SK-N-SH treated with all-trans-retinoic acid at 6 μM for 48 hours (cell line): ENCODE measurements at regions not wholly inside any gene's neighbourhood (a gene's known extent, or its start where the extent isn't known, plus 50 kb on each side); places are given as distances from the start of the nearest gene placed in this dataset.

ENCODE experiments used
- ATAC-seq: fragments of 200-7000 bp; cut with Tn5 transposase; 3 replicates; pipeline ENCODE4 v1.9.1; 2020; ENCODE audit warnings: mild to moderate bottlenecking, moderate library complexity
- ARNTL ChIP-seq: fragments of 450-650 bp; formaldehyde crosslinking; IDR thresholded peaks from 2 replicates; pipeline ENCODE4 v1.5.0; 2020; ENCODE audit warnings: low read depth, mild to moderate bottlenecking, moderate library complexity, borderline replicate concordance
- BACH2 ChIP-seq: fragments of 250-450 bp; sonication (Bioruptor Pico); IDR thresholded peaks from 2 replicates; pipeline ENCODE4 v1.9.0; 2021; ENCODE audit warnings: mild to moderate bottlenecking, borderline replicate concordance
- CREB5 ChIP-seq: fragments of 250-450 bp; sonication (Bioruptor Pico); IDR thresholded peaks from 2 replicates; pipeline ENCODE4 v1.5.1; 2020; ENCODE audit warnings: low read depth, mild to moderate bottlenecking, moderate library complexity
- CSDC2 ChIP-seq: fragments of 250-450 bp; sonication (Bioruptor Pico); IDR thresholded peaks from 2 replicates; pipeline ENCODE4 v1.5.0; 2020; ENCODE audit warnings: mild to moderate bottlenecking, moderate library complexity
- ISL1 ChIP-seq: fragments of 250-450 bp; sonication (Bioruptor Pico); IDR thresholded peaks from 2 replicates; pipeline ENCODE4 v2.1.2; 2022; ENCODE audit warnings: mild to moderate bottlenecking, moderate library complexity
- PATZ1 ChIP-seq: fragments of 250-450 bp; sonication (Bioruptor Pico); IDR thresholded peaks from 2 replicates; pipeline ENCODE4 v1.8.0; 2020; ENCODE audit warnings: mild to moderate bottlenecking, moderate library complexity, borderline replicate concordance
- PPARA ChIP-seq: fragments of 250-450 bp; sonication (Bioruptor Pico); IDR thresholded peaks from 2 replicates; pipeline ENCODE4 v1.5.0; 2020; ENCODE audit warnings: mild to moderate bottlenecking, borderline replicate concordance
- RARB ChIP-seq: fragments of 250-450 bp; sonication (Bioruptor Pico); IDR thresholded peaks from 2 replicates; pipeline ENCODE4 v1.8.0; 2021; ENCODE audit warnings: mild to moderate bottlenecking, moderate library complexity
- TOX ChIP-seq: fragments of 250-450 bp; sonication (Bioruptor Pico); IDR thresholded peaks from 2 replicates; pipeline ENCODE4 v1.8.0; 2021; ENCODE audit warnings: mild to moderate bottlenecking, moderate library complexity, borderline replicate concordance
- TSHZ2 ChIP-seq: fragments of 250-450 bp; sonication (Bioruptor Pico); IDR thresholded peaks from 2 replicates; pipeline ENCODE4 v1.5.0; 2020; ENCODE audit warnings: mild to moderate bottlenecking, moderate library complexity
- ZC3H10 ChIP-seq: fragments of 250-450 bp; sonication (Bioruptor Pico); IDR thresholded peaks from 2 replicates; pipeline ENCODE4 v1.5.1; 2021; ENCODE audit warnings: mild to moderate bottlenecking, moderate library complexity
- ZFP30 ChIP-seq: fragments of 450-650 bp; formaldehyde crosslinking; IDR thresholded peaks from 2 replicates; pipeline ENCODE4 v1.5.0; 2022; ENCODE audit warnings: mild to moderate bottlenecking, moderate library complexity
- ZNF565 ChIP-seq: fragments of 450-650 bp; formaldehyde crosslinking; conservative IDR thresholded peaks from 2 replicates; pipeline ENCODE4 v1.5.0; 2020; ENCODE audit warnings: low read depth, mild to moderate bottlenecking, moderate library complexity
- ZNF70 ChIP-seq: fragments of 450-650 bp; formaldehyde crosslinking; IDR thresholded peaks from 2 replicates; pipeline ENCODE4 v1.5.0; 2020; ENCODE audit warnings: mild to moderate bottlenecking, moderate library complexity
- ZNF8 ChIP-seq: fragments of 450-650 bp; formaldehyde crosslinking; IDR thresholded peaks from 2 replicates; pipeline ENCODE4 v1.5.0; 2020; ENCODE audit warnings: mild to moderate bottlenecking, moderate library complexity
- TF ChIP-seq, protein P1 (sequence below): fragments of 250-450 bp; sonication (Bioruptor Pico); IDR thresholded peaks from 2 replicates; pipeline ENCODE4 v1.5.1; 2021; ENCODE audit warnings: mild to moderate bottlenecking, moderate library complexity
- TF ChIP-seq, protein P2 (sequence below): fragments of 250-450 bp; sonication (Bioruptor Pico); IDR thresholded peaks from 2 replicates; pipeline ENCODE4 v1.8.0; 2021; ENCODE audit warnings: low read depth, mild to moderate bottlenecking, moderate library complexity, borderline replicate concordance

GRCh38 chr11:25317216-25317615, 820.4 kb downstream of the LUZP2 start (continued):
- TF ChIP-seq BACH2 (CRISPR knock-in tag) (no peak), PATZ1 (CRISPR knock-in tag) (no peak), RARB (no peak), ZNF8 (CRISPR knock-in tag) (no peak), ZNF565 (CRISPR knock-in tag) (no peak), ZNF70 (CRISPR knock-in tag) (no peak), ZC3H10 (0 out of 2 replicates have a peak, but pooled peaks have one; percentile 31)

DNA sequence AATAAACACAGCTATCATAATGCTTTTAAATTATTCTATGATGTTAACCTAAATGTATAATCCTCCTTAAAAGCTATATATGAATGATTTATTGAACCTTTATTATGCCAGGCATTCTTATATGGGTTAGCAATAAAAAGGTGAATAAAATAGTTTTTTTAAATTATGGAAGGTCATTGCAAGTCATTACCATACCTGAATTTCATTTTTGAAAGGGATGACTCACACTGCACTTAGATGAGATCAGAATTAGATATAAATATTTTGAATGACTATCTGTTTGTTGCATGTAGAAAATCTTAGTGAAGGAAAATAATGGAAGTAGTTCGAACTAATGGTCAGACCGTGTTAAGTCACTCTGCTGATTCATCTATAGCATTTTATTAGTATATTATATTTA, 822.3 kb downstream of the LUZP2 start:
- TF ChIP-seq TOX (CRISPR knock-in tag), result no peak
- no peak for TF ChIP-seq ZFP30 (CRISPR knock-in tag)
- no peak for TF ChIP-seq PPARA (CRISPR knock-in tag)
- no peak for TF ChIP-seq ARNTL (CRISPR knock-in tag)
- no peak for TF ChIP-seq CREB5 (CRISPR knock-in tag)
- TF ChIP-seq BACH2 (CRISPR knock-in tag), result no peak
- no peak for TF ChIP-seq TSHZ2 (CRISPR knock-in tag)
- TF ChIP-seq PATZ1 (CRISPR knock-in tag), result 0 out of 2 replicates have a peak, but pooled peaks have one; percentile 22
- TF ChIP-seq ISL1 (CRISPR knock-in tag), result peak; percentile 95
- TF ChIP-seq, protein P1, sequence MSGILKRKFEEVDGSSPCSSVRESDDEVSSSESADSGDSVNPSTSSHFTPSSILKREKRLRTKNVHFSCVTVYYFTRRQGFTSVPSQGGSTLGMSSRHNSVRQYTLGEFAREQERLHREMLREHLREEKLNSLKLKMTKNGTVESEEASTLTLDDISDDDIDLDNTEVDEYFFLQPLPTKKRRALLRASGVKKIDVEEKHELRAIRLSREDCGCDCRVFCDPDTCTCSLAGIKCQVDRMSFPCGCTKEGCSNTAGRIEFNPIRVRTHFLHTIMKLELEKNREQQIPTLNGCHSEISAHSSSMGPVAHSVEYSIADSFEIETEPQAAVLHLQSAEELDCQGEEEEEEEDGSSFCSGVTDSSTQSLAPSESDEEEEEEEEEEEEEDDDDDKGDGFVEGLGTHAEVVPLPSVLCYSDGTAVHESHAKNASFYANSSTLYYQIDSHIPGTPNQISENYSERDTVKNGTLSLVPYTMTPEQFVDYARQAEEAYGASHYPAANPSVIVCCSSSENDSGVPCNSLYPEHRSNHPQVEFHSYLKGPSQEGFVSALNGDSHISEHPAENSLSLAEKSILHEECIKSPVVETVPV (CRISPR knock-in tag), result no peak
- no peak for TF ChIP-seq ZNF8 (CRISPR knock-in tag)
- TF ChIP-seq CSDC2 (CRISPR knock-in tag), result no peak
- TF ChIP-seq RARB, result no peak
- TF ChIP-seq, all 23 proteins: peak for 2
- ATAC-seq, result no peak

GRCh38 chr11:25327656-25328055, 830.8 kb downstream of the LUZP2 start:
- TF ChIP-seq TOX (CRISPR knock-in tag) (no peak), PATZ1 (CRISPR knock-in tag) (no peak), ZFP30 (CRISPR knock-in tag) (no peak), ZC3H10 (no peak)
- TF ChIP-seq, protein P2, sequence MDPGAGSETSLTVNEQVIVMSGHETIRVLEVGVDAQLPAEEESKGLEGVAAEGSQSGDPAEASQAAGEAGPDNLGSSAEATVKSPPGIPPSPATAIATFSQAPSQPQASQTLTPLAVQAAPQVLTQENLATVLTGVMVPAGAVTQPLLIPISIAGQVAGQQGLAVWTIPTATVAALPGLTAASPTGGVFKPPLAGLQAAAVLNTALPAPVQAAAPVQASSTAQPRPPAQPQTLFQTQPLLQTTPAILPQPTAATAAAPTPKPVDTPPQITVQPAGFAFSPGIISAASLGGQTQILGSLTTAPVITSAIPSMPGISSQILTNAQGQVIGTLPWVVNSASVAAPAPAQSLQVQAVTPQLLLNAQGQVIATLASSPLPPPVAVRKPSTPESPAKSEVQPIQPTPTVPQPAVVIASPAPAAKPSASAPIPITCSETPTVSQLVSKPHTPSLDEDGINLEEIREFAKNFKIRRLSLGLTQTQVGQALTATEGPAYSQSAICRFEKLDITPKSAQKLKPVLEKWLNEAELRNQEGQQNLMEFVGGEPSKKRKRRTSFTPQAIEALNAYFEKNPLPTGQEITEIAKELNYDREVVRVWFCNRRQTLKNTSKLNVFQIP (CRISPR knock-in tag), result no peak
- no peak for ATAC-seq
